ENCODE measurements at regions not wholly inside any gene's neighbourhood (a gene's known extent, or its start where the extent isn't known, plus 50 kb on each side); places are given as distances from the start of the nearest gene placed in this dataset.

DNA sequence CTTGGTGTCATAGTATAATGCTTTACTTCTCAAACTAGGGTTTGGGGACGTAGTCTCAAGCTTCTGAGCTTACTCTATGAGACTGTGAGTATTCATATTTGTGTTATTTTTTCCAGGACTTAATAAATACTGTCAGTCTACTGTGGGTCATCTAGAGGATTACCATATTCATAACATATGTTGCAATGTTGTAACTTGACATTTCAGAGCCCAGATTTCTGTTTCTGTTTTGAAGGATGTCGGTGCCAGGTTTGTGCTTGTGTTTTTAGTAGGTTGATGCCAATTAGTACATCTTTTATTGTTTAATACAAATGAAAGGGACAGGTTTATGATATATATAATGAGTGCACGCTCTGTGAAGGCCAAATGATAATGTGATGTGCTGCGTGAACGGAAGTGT, 69.6 kb downstream of the SPANXN4 start:
- H3K4me3 ChIP-seq (ENCODE audit: low read depth, low read length) = no peak overlapping the region

DNA sequence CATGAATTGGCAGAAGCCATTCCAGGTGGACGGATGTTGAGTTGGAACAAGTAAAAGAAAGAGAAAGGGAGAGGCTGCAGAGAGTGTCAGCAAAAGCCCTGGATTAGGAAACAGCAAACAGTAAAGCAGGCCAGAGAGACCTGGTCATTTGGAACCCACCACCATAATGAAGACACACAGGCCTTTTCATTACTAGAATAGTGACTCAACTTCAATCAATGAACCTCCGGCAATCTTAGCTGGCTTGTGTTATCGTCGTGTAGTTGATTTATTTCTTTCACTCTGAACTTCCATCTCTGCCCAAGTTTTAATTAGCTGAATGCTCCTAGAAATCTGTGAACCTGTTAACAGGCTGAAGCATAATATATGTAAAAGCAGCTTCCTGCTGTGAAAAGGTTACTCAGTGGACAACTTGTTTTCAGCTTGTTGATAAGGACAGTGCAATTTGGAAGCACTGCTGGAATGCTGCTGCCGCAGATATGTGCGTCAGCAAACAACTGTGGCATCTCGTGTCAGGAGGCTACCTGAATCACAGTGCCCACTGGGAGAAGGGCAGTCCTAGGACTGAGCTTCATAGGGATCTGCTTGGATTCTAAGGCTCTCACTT, 68.8 kb downstream of the SPANXN4 start:
- TF ChIP-seq, protein P1, sequence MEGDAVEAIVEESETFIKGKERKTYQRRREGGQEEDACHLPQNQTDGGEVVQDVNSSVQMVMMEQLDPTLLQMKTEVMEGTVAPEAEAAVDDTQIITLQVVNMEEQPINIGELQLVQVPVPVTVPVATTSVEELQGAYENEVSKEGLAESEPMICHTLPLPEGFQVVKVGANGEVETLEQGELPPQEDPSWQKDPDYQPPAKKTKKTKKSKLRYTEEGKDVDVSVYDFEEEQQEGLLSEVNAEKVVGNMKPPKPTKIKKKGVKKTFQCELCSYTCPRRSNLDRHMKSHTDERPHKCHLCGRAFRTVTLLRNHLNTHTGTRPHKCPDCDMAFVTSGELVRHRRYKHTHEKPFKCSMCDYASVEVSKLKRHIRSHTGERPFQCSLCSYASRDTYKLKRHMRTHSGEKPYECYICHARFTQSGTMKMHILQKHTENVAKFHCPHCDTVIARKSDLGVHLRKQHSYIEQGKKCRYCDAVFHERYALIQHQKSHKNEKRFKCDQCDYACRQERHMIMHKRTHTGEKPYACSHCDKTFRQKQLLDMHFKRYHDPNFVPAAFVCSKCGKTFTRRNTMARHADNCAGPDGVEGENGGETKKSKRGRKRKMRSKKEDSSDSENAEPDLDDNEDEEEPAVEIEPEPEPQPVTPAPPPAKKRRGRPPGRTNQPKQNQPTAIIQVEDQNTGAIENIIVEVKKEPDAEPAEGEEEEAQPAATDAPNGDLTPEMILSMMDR (IDR thresholded peaks at IDR 0.05; ENCODE audit: low read depth, low read length) = no peak
- DNase-seq = no peak
- Histone ChIP-seq H3K27me3 (ENCODE audit: insufficient read depth, low read depth, severe bottlenecking) (peaks cover 31% of the 10 kb centered on the region), H3K4me3 (ENCODE audit: low read depth, low read length) (no peak overlapping the region), H3K27ac (no peak overlapping the region), H3K36me3 (no peaks in the 10 kb centered on the region), H3K9me3 (ENCODE audit: severe bottlenecking) (no peaks in the 10 kb centered on the region)

More for the DNA sequence above, 69.6 kb downstream of the SPANXN4 start:
- Histone ChIP-seq H3K9me3 (ENCODE audit: severe bottlenecking) (no peaks in the 10 kb centered on the region), H3K27ac (no peak overlapping the region), H3K27me3 (ENCODE audit: insufficient read depth, low read depth, severe bottlenecking) (peaks cover 30% of the 10 kb centered on the region), H3K36me3 (no peaks in the 10 kb centered on the region)
- TF ChIP-seq, protein P1 (IDR thresholded peaks at IDR 0.05; ENCODE audit: low read depth, low read length) = no peak
- DNase-seq = no peak

Measured in WERI-Rb-1 (cell line).